Amygdala (tissue), 56 donors: ENCODE measurements at regions not wholly inside any gene's neighbourhood (a gene's known extent, or its start where the extent isn't known, plus 50 kb on each side); places are given as distances from the start of the nearest gene placed in this dataset.

Experiments used
- DNase-seq, 56 donors: peaks; one replicate each; lab custom pipeline; 2025; lab: John Stamatoyannopoulos, UW

GRCh38 chr10:113317489-113317888 lies 235.4 kb upstream of the HABP2 start:
- no peak for DNase-seq

GRCh38 chr10:113319479-113319878 lies 233.4 kb upstream of the HABP2 start:
- DNase-seq: no peak

- no peak for DNase-seq
These were observed 232.6 kb upstream of the HABP2 start for GRCh38 chr10:113320211-113320610.

GRCh38 chr10:113320987-113321386 lies 231.9 kb upstream of the HABP2 start:
- DNase-seq: peak in 1 of 56 donors; percentile 4

GRCh38 chr10:113322843-113323242 lies 230.0 kb upstream of the HABP2 start:
- peak in 22 of 56 donors; percentile 4 to 57 (median 13) for DNase-seq

- DNase-seq: no peak
These were observed 228.9 kb upstream of the HABP2 start for GRCh38 chr10:113323985-113324384.

GRCh38 chr10:113326160-113327111 lies 226.4 kb upstream of the HABP2 start:
- peak in 3 of 56 donors; percentile 7 to 19 (median 13) for DNase-seq

- no peak for DNase-seq
These were observed 223.7 kb upstream of the HABP2 start for GRCh38 chr10:113329121-113329596.

- no peak for DNase-seq
These were observed 220.9 kb upstream of the HABP2 start for GRCh38 chr10:113331961-113332360.

GRCh38 chr10:113333313-113333712 lies 219.5 kb upstream of the HABP2 start:
- no peak for DNase-seq

GRCh38 chr10:113335592-113335991 lies 217.3 kb upstream of the HABP2 start:
- DNase-seq: no peak

- no peak for DNase-seq
These were observed 216.2 kb upstream of the HABP2 start for GRCh38 chr10:113336549-113337130.

GRCh38 chr10:113337142-113337541 lies 215.7 kb upstream of the HABP2 start:
- no peak for DNase-seq

- DNase-seq: no peak
These were observed 213.7 kb upstream of the HABP2 start for GRCh38 chr10:113339121-113339520.

- no peak for DNase-seq
These were observed 212.6 kb upstream of the HABP2 start for GRCh38 chr10:113340282-113340681.

GRCh38 chr10:113341138-113341537 lies 211.7 kb upstream of the HABP2 start:
- no peak for DNase-seq

- DNase-seq: no peak
These were observed 206.8 kb upstream of the HABP2 start for GRCh38 chr10:113345826-113346624.

GRCh38 chr10:113347508-113347907 lies 205.3 kb upstream of the HABP2 start:
- peak in 12 of 56 donors; percentile 1 to 31 (median 9) for DNase-seq

- no peak for DNase-seq
These were observed 204.2 kb upstream of the HABP2 start for GRCh38 chr10:113348694-113349093.

GRCh38 chr10:113350311-113351040 lies 202.4 kb upstream of the HABP2 start:
- no peak for DNase-seq
